Gastroesophageal sphincter (tissue), 3 donors: ENCODE measurements at regions not wholly inside any gene's neighbourhood (a gene's known extent, or its start where the extent isn't known, plus 50 kb on each side); places are given as distances from the start of the nearest gene placed in this dataset.

Experiments
- EP300 ChIP-seq: sonication (generic); formaldehyde crosslinking; IDR thresholded peaks from one replicate; pipeline ENCODE4 v1.6.1; 2017; ENCODE audit warnings: antibody characterized with exemption, mild to moderate bottlenecking
- POLR2AphosphoS5 ChIP-seq: sonication (generic); formaldehyde crosslinking; IDR thresholded peaks from one replicate; pipeline ENCODE4 v1.6.1; 2017; ENCODE audit warnings: antibody characterized with exemption
- TF ChIP-seq, protein P1 (sequence below), 4 experiments: fragments of 200-600 bp in 2 of 4; fragments of 450-650 bp in 2 of 4; sonication (generic) in 1 of 4; IDR thresholded peaks; one replicate each; pipeline ENCODE4 v1.5.1; 2017 to 2019; ENCODE audit warnings: antibody characterized with exemption in 4 of 4, mild to moderate bottlenecking in 2 of 4, moderate library complexity in 2 of 4

DNA sequence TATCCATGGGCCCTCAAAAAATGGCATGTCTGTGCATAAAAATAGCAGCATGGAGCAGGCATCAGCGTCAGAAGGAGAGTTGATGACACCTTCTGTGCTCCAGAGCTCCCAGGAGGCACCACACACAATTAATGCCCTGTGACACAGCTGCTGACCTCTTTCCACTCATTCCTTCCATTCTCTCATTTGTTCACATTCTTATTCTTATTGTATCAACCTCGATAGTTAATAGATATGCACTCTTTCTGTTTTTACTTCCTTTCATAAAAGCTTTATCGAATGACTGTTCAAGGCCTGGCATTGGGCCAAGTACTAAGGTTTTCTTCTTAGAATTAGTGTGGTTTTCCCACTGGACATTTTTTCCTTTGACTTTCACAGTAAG lies 266.0 kb upstream of the MTNR1B start:
- TF ChIP-seq, protein P1, sequence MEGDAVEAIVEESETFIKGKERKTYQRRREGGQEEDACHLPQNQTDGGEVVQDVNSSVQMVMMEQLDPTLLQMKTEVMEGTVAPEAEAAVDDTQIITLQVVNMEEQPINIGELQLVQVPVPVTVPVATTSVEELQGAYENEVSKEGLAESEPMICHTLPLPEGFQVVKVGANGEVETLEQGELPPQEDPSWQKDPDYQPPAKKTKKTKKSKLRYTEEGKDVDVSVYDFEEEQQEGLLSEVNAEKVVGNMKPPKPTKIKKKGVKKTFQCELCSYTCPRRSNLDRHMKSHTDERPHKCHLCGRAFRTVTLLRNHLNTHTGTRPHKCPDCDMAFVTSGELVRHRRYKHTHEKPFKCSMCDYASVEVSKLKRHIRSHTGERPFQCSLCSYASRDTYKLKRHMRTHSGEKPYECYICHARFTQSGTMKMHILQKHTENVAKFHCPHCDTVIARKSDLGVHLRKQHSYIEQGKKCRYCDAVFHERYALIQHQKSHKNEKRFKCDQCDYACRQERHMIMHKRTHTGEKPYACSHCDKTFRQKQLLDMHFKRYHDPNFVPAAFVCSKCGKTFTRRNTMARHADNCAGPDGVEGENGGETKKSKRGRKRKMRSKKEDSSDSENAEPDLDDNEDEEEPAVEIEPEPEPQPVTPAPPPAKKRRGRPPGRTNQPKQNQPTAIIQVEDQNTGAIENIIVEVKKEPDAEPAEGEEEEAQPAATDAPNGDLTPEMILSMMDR (IDR thresholded peaks at IDR 0.05): no peak
- TF ChIP-seq EP300 (no peak), POLR2AphosphoS5 (no peak)
